Astrocyte of the spinal cord (primary cell): ENCODE measurements at regions not wholly inside any gene's neighbourhood (a gene's known extent, or its start where the extent isn't known, plus 50 kb on each side); places are given as distances from the start of the nearest gene placed in this dataset.
"Not testable (repeated sequence)": the region's sequence is repeated elsewhere in the genome, so short reads cannot be mapped to it uniquely, and the experiment has no call there.

Experiments
- DNase-seq: peaks from one replicate; pipeline ENCODE4 v3.0.0; 2011; ENCODE audit warnings: low read depth, low spot score
- H3K4me3 ChIP-seq: 2 replicates; pipeline ENCODE4 v1.5.1; 2011; ENCODE audit warnings: low read depth, mild to moderate bottlenecking, low read length, moderate library complexity
- CTCF ChIP-seq: IDR thresholded peaks from 2 replicates; pipeline ENCODE4 v1.5.1; 2012; ENCODE audit warnings: low read depth, mild to moderate bottlenecking, low read length, inconsistent platforms
- in situ Hi-C: cut with HindIII; loops from 2 replicates; pipeline ENCODE4 v1.10.0; 2017; ENCODE audit warnings: low sequenced_read_pairs

GRCh38 chr5:28961816-28962215 is 1923.4 kb upstream of the CDH9 start:
- TF ChIP-seq CTCF, result no peak
- no peak overlapping the region for H3K4me3 ChIP-seq
- in situ Hi-C loops, result no loop called here
- DNase-seq, result no peak

GRCh38 chr5:28958581-28958980 is 1920.2 kb upstream of the CDH9 start:
- no peak for DNase-seq
- H3K4me3 ChIP-seq, result no peak overlapping the region
- in situ Hi-C loops, result no loop called here
- no peak for TF ChIP-seq CTCF

GRCh38 chr5:28957450-28957849 is 1919.1 kb upstream of the CDH9 start:
- in situ Hi-C loops, result no loop called here
- no peak for TF ChIP-seq CTCF
- no peak for DNase-seq
- H3K4me3 ChIP-seq, result no peak overlapping the region

GRCh38 chr5:28954074-28954473 is 1915.7 kb upstream of the CDH9 start:
- DNase-seq, result no peak
- in situ Hi-C loops, result no loop called here
- no peak for TF ChIP-seq CTCF
- H3K4me3 ChIP-seq, result no peak overlapping the region

- in situ Hi-C loops, result no loop called here
- no peak for DNase-seq
- H3K4me3 ChIP-seq, result no peak overlapping the region
- no peak for TF ChIP-seq CTCF
Measured at GRCh38 chr5:28947865-28948264, 1909.5 kb upstream of the CDH9 start.

GRCh38 chr5:28945859-28946258 is 1907.5 kb upstream of the CDH9 start:
- DNase-seq, result no peak
- no peak overlapping the region for H3K4me3 ChIP-seq
- in situ Hi-C loops, result no loop called here
- no peak for TF ChIP-seq CTCF

GRCh38 chr5:28929366-28929765 is 1891.0 kb upstream of the CDH9 start:
- DNase-seq, in situ Hi-C loops, H3K4me3 ChIP-seq: not testable (repeated sequence)

- DNase-seq, in situ Hi-C loops, H3K4me3 ChIP-seq: not testable (repeated sequence)
Measured at GRCh38 chr5:28928327-28928790, 1890.0 kb upstream of the CDH9 start.
